HG02970 (cell line): ENCODE measurements at regions not wholly inside any gene's neighbourhood (a gene's known extent, or its start where the extent isn't known, plus 50 kb on each side); places are given as distances from the start of the nearest gene placed in this dataset.

Source experiments
- ATAC-seq: cut with Tn5 transposase; IDR thresholded peaks from one replicate; pipeline ENCODE4 v1.9.1; 2021; ENCODE audit warnings: mild to moderate bottlenecking, moderate library complexity, moderate number of reproducible peaks; ENCODE audit not compliant: unreplicated experiment, low FRiP score

DNA sequence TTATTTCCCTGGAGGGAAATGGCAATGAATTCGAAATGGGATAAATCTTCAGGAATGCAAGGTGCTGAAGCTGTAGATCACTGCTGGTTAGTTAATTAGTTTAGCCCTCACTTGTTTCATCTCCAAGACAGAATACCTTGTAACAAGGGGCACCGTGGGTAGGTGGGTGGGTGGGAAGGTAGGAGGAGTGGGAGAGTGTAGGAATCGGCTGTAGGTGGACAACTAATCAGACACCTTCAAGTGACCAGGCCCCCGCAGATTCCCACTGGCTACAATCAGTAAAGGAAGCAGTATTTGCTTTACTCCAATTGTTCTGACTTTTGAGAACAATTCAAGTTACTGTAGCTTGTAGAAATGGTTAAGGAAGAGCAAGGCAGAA is 293.7 kb downstream of the TLE1 start:
- ATAC-seq: no peak

GRCh38 chr9:81394881-81395675 is 294.3 kb downstream of the TLE1 start:
- ATAC-seq: no peak

DNA sequence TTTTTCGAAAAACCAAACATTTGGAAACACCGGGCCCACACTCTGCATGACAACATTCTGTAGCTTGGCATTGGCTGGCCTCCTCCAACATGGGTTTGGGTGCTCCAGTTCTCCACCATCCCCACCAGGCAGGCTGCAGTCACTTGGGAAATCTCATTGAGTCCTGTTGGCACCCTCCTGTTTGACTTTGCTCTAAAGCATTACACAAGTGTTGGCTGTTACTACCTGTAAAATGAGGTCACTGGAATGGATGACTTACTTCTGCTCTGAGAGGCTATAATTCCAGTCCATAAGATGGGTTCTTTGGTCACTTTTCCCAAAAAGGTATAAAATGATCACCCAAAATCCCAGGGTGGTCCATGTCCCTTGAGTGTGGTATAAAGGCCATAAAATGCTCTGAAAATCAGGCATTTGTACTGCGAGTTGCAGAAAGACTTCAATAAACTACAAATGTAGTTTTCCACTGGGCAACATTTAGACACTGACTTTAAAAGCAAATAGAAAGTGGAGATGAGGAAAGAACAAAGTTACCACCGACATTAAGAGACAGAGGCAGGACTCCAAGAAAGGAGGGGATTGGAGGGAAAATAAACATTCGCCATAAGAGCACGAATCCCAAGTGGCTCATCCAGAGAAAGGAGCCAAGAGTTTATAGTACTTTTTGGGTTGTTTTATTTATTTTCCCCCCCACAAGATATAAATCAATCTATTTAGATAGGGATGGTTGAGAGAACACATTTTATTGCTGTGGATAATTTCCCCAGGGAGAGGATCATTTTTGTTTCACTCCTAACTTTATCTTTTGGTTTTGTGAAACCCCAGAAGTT is 295.1 kb downstream of the TLE1 start:
- ATAC-seq: no peak

- ATAC-seq: no peak
Measured at GRCh38 chr9:81391457-81391825, 297.9 kb downstream of the TLE1 start.

- ATAC-seq: no peak
Measured at GRCh38 chr9:81390792-81391456, 298.4 kb downstream of the TLE1 start.

DNA sequence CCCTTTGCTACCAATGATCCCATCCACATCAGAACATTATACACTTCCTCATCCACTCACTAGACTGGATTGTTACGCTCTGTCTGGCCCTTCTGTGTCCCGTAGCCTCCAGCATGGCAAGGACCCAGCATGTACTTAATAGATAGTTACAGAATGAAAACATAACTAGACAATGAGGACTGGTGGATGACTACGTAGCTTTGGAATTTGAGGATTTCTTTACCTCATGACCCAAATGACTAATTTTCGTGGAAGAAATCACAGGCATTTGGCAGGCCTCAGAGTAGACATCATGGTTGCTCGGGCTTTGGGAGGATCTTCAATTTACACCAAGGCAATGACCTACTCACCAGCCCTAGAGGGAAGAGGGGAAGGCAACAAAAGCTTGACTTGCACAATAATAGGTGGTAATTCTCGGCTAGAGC is 299.8 kb downstream of the TLE1 start:
- ATAC-seq: no peak

GRCh38 chr9:81388831-81389230 is 300.5 kb downstream of the TLE1 start:
- ATAC-seq: no peak

GRCh38 chr9:81387360-81388106 is 301.8 kb downstream of the TLE1 start:
- no peak for ATAC-seq

GRCh38 chr9:81384911-81385310 is 304.4 kb downstream of the TLE1 start:
- no peak for ATAC-seq

GRCh38 chr9:81382281-81382680 is 307.1 kb downstream of the TLE1 start:
- ATAC-seq: no peak

GRCh38 chr9:81381694-81382093 is 307.7 kb downstream of the TLE1 start:
- ATAC-seq: no peak

GRCh38 chr9:81380504-81381359 is 308.6 kb downstream of the TLE1 start:
- ATAC-seq: no peak

DNA sequence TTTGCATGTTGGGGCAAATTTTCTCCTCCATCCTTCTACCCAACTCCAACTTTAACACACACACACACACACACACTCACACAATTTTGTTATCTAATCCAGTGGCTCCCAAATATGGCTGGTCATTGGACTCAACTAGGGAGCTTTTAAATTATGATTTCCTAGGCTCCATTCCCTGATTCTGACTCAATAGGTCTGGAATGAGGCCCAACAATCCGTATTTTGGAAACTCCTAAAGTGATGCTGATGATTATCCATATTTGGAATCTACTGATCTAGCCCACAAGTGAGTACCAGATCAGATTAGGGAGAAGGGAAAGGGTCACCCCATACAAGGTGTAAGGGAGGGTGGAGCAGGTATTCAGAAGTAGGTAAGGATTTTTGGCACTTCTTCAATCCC is 309.7 kb downstream of the TLE1 start:
- ATAC-seq: no peak

DNA sequence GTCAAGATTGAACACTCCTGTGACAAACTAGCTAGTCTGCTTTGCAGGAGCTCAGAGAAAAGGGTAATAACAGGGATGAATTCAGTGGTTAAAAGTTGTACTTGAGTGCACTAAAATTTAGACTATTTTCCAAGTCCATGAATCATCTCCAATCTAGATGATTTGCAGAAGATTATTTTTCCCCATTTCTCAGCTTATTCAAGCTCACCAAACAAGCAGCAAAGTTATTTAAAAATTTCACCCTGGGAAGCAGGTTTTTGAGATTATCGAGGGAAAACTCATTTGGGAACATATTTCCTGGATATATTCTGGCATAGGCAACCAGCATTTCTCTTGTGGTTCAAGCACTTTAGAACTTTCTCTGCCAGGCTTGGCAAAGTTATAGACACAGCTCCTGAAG is 311.4 kb downstream of the TLE1 start:
- ATAC-seq: no peak

- ATAC-seq: no peak
Measured at GRCh38 chr9:81377320-81377719, 312.0 kb downstream of the TLE1 start.

GRCh38 chr9:81375187-81376100 is 313.9 kb downstream of the TLE1 start:
- ATAC-seq: no peak

GRCh38 chr9:81374459-81375186 is 314.7 kb downstream of the TLE1 start:
- no peak for ATAC-seq

GRCh38 chr9:81373294-81373693 is 316.1 kb downstream of the TLE1 start:
- no peak for ATAC-seq
